Sigmoid colon (tissue), 4 donors: ENCODE measurements at regions not wholly inside any gene's neighbourhood (a gene's known extent, or its start where the extent isn't known, plus 50 kb on each side); places are given as distances from the start of the nearest gene placed in this dataset.

Source experiments
- CTCF ChIP-seq, 4 experiments: fragments of 450-650 bp in 3 of 4; fragments of 200-600 bp in 1 of 4; IDR thresholded peaks; one replicate each; pipeline ENCODE4 v1.5.1; 2016 to 2019; ENCODE audit warnings: antibody characterized with exemption in 4 of 4, mild to moderate bottlenecking in 3 of 4, moderate library complexity in 2 of 4
- EP300 ChIP-seq, 4 donors: sonication (generic); formaldehyde crosslinking; IDR thresholded peaks; one replicate each; pipeline ENCODE4 v1.6.1; 2017; ENCODE audit warnings: antibody characterized with exemption in 4 of 4
- POLR2AphosphoS5 ChIP-seq, 4 donors: sonication (generic); formaldehyde crosslinking; IDR thresholded peaks; one replicate each; pipeline ENCODE4 v1.6.1; 2017; ENCODE audit warnings: antibody characterized with exemption in 4 of 4

- TF ChIP-seq CTCF (IDR thresholded peaks at IDR 0.05) (no peak), POLR2AphosphoS5 (IDR thresholded peaks at IDR 0.05) (no peak), EP300 (IDR thresholded peaks at IDR 0.05) (no peak)
Measured at GRCh38 chr2:120683701-120684100, 52.0 kb upstream of the GLI2 start.
